ENCODE measurements at regions not wholly inside any gene's neighbourhood (a gene's known extent, or its start where the extent isn't known, plus 50 kb on each side); places are given as distances from the start of the nearest gene placed in this dataset.

DNA sequence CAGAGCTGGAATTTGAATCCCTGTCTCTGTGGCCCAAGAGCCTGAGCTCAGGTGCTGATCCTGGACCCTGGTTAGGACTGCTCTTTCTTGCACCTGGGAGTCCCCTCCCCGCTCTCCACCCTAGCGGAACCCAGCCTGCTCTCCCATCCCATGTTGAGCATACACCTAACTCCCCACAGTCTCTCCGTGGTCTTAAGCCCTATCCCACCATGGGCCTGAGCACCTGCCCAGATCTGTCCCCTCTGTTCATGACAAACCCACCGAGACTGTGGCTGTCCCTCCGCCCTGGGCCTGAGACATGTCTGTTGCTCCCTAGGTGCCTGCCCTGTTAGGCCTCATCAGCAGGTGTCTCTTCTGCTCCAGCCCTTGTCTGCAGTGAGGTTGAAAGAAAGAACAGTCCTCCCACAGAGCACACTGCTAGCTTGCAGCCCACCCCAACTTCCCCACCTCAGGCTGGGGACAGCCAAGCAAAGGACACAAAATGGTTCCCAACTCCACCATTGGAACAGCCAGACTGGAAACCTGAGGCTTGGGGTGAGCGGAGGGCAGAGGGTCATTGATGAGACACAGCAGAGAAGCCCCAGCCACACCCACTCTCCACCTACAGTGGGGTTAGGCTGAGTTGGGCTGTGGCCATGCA lies 118.5 kb downstream of the MATN1 start:
- Histone ChIP-seq H4K20me1 (ENCODE audit: low read depth) (no peaks in the 10 kb centered on the region), H3K9ac (no peak overlapping the region), H3K79me2 (ENCODE audit: low read depth) (no peaks in the 10 kb centered on the region), H3K4me2 (no peak overlapping the region), H3K4me3 (no peak overlapping the region), H3K27me3 (no peaks in the 10 kb centered on the region), H3K9me3 (ENCODE audit: low read depth) (no peaks in the 10 kb centered on the region), H2AFZ (replicated peaks) (no peak overlapping the region), H3K27ac (no peak overlapping the region), H3K36me3 (no peaks in the 10 kb centered on the region), H3K4me1 (no peaks in the 10 kb centered on the region), H3F3A (ENCODE audit: low read depth) (no peaks in the 10 kb centered on the region)
- no peak for DNase-seq (ENCODE audit: low spot score)
- H3K4me3 Mint-ChIP-seq = peak overlapping the region; percentile 33
- H3K4me1 Mint-ChIP-seq = no peaks in the 10 kb centered on the region
- TF ChIP-seq EZH2phosphoT487 (IDR thresholded peaks at IDR 0.05) (no peak), EZH2 (IDR thresholded peaks at IDR 0.05) (no peak)
- TF ChIP-seq, protein P1, sequence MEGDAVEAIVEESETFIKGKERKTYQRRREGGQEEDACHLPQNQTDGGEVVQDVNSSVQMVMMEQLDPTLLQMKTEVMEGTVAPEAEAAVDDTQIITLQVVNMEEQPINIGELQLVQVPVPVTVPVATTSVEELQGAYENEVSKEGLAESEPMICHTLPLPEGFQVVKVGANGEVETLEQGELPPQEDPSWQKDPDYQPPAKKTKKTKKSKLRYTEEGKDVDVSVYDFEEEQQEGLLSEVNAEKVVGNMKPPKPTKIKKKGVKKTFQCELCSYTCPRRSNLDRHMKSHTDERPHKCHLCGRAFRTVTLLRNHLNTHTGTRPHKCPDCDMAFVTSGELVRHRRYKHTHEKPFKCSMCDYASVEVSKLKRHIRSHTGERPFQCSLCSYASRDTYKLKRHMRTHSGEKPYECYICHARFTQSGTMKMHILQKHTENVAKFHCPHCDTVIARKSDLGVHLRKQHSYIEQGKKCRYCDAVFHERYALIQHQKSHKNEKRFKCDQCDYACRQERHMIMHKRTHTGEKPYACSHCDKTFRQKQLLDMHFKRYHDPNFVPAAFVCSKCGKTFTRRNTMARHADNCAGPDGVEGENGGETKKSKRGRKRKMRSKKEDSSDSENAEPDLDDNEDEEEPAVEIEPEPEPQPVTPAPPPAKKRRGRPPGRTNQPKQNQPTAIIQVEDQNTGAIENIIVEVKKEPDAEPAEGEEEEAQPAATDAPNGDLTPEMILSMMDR (IDR thresholded peaks at IDR 0.05) = no peak
- H3K36me3 Mint-ChIP-seq = no peaks in the 10 kb centered on the region
- peaks cover 6% of the 10 kb centered on the region for H3K27me3 Mint-ChIP-seq (ENCODE audit: insufficient read depth, low read depth)
- H3K9me3 Mint-ChIP-seq = no peaks in the 10 kb centered on the region
- no peak overlapping the region for H3K27ac Mint-ChIP-seq

DNA sequence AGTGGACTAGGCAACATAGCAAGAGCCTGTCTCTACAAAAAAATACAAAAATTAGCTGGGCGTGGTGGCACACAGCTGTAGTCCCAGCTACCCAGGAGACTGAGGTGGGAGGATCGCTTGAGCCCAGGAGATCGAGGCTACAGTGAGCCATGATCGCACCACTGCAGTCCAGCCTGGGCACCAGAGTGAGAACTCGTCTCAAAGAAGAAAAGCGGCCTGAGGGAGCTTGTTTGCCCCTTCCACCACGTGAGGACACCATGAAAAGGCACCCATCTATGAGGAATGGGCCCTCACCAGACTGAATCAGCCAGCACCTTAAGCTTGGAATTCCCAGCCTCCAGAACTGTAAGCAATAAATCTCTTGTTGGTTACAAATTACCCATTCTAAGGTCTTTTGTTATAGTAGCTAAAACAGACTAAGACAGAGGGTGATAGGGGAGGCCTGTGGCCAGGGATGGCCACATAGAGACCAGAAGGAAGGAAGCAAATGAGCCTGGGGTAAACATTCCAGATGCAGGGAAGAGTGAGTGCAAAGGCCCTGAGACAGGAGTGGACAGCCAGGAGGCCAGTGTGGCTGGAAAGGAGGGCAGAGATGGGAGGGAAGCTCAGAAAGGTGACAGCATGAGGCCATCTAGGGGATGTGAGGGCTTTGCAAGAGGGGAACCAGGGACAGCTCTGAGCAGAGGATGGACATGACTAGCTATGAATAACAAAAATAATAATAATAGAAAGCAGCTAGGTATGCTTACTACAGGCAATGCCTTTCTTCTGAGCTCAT lies 120.1 kb downstream of the MATN1 start:
- Mint-ChIP-seq H3K4me3 (no peak overlapping the region), H3K9me3 (no peaks in the 10 kb centered on the region), H3K27me3 (ENCODE audit: insufficient read depth, low read depth) (peaks cover 4% of the 10 kb centered on the region), H3K27ac (no peak overlapping the region), H3K4me1 (no peaks in the 10 kb centered on the region), H3K36me3 (no peaks in the 10 kb centered on the region)
- Histone ChIP-seq H4K20me1 (ENCODE audit: low read depth) (no peaks in the 10 kb centered on the region), H3F3A (ENCODE audit: low read depth) (no peaks in the 10 kb centered on the region), H3K4me3 (no peak overlapping the region), H3K9ac (no peak overlapping the region), H3K36me3 (no peaks in the 10 kb centered on the region), H3K4me1 (no peaks in the 10 kb centered on the region), H3K9me3 (ENCODE audit: low read depth) (no peaks in the 10 kb centered on the region), H3K4me2 (no peak overlapping the region), H3K27ac (no peak overlapping the region), H2AFZ (replicated peaks) (no peak overlapping the region), H3K27me3 (no peaks in the 10 kb centered on the region), H3K79me2 (ENCODE audit: low read depth) (no peaks in the 10 kb centered on the region)
- no peak for DNase-seq (ENCODE audit: low spot score)
- TF ChIP-seq EZH2 (IDR thresholded peaks at IDR 0.05) = no peak
- TF ChIP-seq, protein P1 (IDR thresholded peaks at IDR 0.05) = no peak
- no peak for TF ChIP-seq EZH2phosphoT487 (IDR thresholded peaks at IDR 0.05)

DNA sequence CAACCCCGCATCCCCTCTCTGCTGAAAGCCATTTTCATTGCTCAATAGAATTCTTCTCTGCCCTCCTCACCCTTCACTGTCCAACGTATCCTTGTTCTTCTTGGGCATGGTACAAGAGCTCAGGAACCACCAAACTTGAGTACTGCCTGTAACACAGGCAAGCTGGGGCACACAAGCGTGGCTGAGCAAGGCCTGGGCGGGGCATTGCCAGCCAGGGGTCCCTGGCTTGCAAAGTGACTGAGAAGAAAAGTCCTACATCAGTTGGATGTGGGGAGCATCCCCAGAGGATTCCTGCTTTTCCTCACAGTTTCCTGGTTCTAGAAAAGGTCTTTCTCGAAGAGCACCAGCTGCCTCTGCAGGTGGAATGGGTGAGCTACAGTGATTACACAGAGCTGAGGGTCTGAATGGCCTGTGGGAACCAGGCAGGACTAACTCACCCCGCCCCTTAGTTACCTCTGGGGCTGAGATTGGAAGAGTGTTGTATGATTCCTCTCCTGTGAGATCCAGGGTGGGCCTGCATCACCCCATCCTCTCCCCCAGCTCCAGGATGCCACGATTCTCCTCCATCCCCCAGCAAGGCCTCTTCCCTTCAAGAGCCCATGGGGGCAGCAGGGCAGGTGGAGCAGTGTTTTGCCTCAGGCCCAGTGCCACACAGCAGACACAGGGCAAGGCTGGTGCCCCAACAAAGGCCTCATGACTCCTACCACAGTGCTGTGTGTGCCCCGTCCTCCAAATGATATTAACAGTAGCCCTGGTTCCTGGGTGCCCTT lies 121.9 kb downstream of the MATN1 start:
- no peaks in the 10 kb centered on the region for H3K4me1 ChIP-seq
- H3K4me2 ChIP-seq = no peak overlapping the region
- H3F3A ChIP-seq (ENCODE audit: low read depth) = no peaks in the 10 kb centered on the region
- H3K27me3 ChIP-seq = no peaks in the 10 kb centered on the region
- H3K9me3 ChIP-seq (ENCODE audit: low read depth) = no peaks in the 10 kb centered on the region
- H3K79me2 ChIP-seq (ENCODE audit: low read depth) = no peaks in the 10 kb centered on the region
- peaks cover 2% of the 10 kb centered on the region for H3K27me3 Mint-ChIP-seq (ENCODE audit: insufficient read depth, low read depth)
- H3K36me3 ChIP-seq = no peaks in the 10 kb centered on the region
- no peaks in the 10 kb centered on the region for H3K36me3 Mint-ChIP-seq
- no peak overlapping the region for H3K4me3 ChIP-seq
- H3K4me1 Mint-ChIP-seq = no peaks in the 10 kb centered on the region
- peak; percentile 43 for DNase-seq (ENCODE audit: low spot score)
- peak overlapping the region; percentile 37 for H2AFZ ChIP-seq (replicated peaks)
- no peaks in the 10 kb centered on the region for H3K9me3 Mint-ChIP-seq
- H3K27ac ChIP-seq = no peak overlapping the region
- H3K4me3 Mint-ChIP-seq = no peak overlapping the region
- TF ChIP-seq EZH2phosphoT487 (IDR thresholded peaks at IDR 0.05) = no peak
- no peak for TF ChIP-seq EZH2 (IDR thresholded peaks at IDR 0.05)
- TF ChIP-seq, protein P1 (IDR thresholded peaks at IDR 0.05) = peak; percentile 31
- H4K20me1 ChIP-seq (ENCODE audit: low read depth) = no peaks in the 10 kb centered on the region
- H3K9ac ChIP-seq = no peak overlapping the region
- H3K27ac Mint-ChIP-seq = no peak overlapping the region

Data from neural progenitor cell (in vitro differentiated cells).